ENCODE measurements at regions not wholly inside any gene's neighbourhood (a gene's known extent, or its start where the extent isn't known, plus 50 kb on each side); places are given as distances from the start of the nearest gene placed in this dataset.

- DNase-seq (ENCODE audit: low spot score): no peak
Measured at GRCh38 chr2:17303521-17303920, 214.7 kb downstream of the RAD51AP2 start.

GRCh38 chr2:17303054-17303453 lies 215.2 kb downstream of the RAD51AP2 start:
- no peak for DNase-seq (ENCODE audit: low spot score)

- DNase-seq (ENCODE audit: low spot score): no peak
Measured at GRCh38 chr2:17302281-17302680, 216.0 kb downstream of the RAD51AP2 start.

- no peak for DNase-seq (ENCODE audit: low spot score)
Measured at GRCh38 chr2:17301437-17301836, 216.8 kb downstream of the RAD51AP2 start.

- DNase-seq (ENCODE audit: low spot score): no peak
Measured at GRCh38 chr2:17299891-17300540, 218.2 kb downstream of the RAD51AP2 start.

- DNase-seq (ENCODE audit: low spot score): no peak
Measured at GRCh38 chr2:17298453-17298852, 219.8 kb downstream of the RAD51AP2 start.

GRCh38 chr2:17296686-17297085 lies 221.6 kb downstream of the RAD51AP2 start:
- DNase-seq (ENCODE audit: low spot score): no peak

- no peak for DNase-seq (ENCODE audit: low spot score)
Measured at GRCh38 chr2:17289669-17290068, 228.6 kb downstream of the RAD51AP2 start.

GRCh38 chr2:17287183-17287582 lies 231.1 kb downstream of the RAD51AP2 start:
- no peak for DNase-seq (ENCODE audit: low spot score)

- no peak for DNase-seq (ENCODE audit: low spot score)
Measured at GRCh38 chr2:17282826-17283225, 235.4 kb downstream of the RAD51AP2 start.

GRCh38 chr2:17282245-17282644 lies 236.0 kb downstream of the RAD51AP2 start:
- DNase-seq (ENCODE audit: low spot score): no peak

GRCh38 chr2:17276220-17276619 lies 242.0 kb downstream of the RAD51AP2 start:
- no peak for DNase-seq (ENCODE audit: low spot score)

- DNase-seq (ENCODE audit: low spot score): no peak
Measured at GRCh38 chr2:17272652-17273525, 245.4 kb downstream of the RAD51AP2 start.

GRCh38 chr2:17272170-17272569 lies 246.1 kb downstream of the RAD51AP2 start:
- DNase-seq (ENCODE audit: low spot score): no peak

GRCh38 chr2:17271416-17271815 lies 246.8 kb downstream of the RAD51AP2 start:
- no peak for DNase-seq (ENCODE audit: low spot score)

GRCh38 chr2:17270894-17271293 lies 247.3 kb downstream of the RAD51AP2 start:
- DNase-seq (ENCODE audit: low spot score): no peak

- no peak for DNase-seq (ENCODE audit: low spot score)
Measured at GRCh38 chr2:17263570-17263968, 254.7 kb downstream of the RAD51AP2 start.

- no peak for DNase-seq (ENCODE audit: low spot score)
Measured at GRCh38 chr2:17262854-17263569, 255.2 kb downstream of the RAD51AP2 start.

- DNase-seq (ENCODE audit: low spot score): no peak
Measured at GRCh38 chr2:17259613-17260012, 258.6 kb downstream of the RAD51AP2 start.

GRCh38 chr2:17258861-17259260 lies 259.4 kb downstream of the RAD51AP2 start:
- no peak for DNase-seq (ENCODE audit: low spot score)

GRCh38 chr2:17257189-17257909 lies 260.9 kb downstream of the RAD51AP2 start:
- DNase-seq (ENCODE audit: low spot score): no peak

- DNase-seq (ENCODE audit: low spot score): no peak
Measured at GRCh38 chr2:17255071-17255470, 263.2 kb downstream of the RAD51AP2 start.
